ENCODE measurements at regions not wholly inside any gene's neighbourhood (a gene's known extent, or its start where the extent isn't known, plus 50 kb on each side); places are given as distances from the start of the nearest gene placed in this dataset.
A peak's percentile ranks its signal among the peaks of the same experiment; 100 is the strongest.
"Not testable (repeated sequence)": the region's sequence is repeated elsewhere in the genome, so short reads cannot be mapped to it uniquely, and the experiment has no call there.

- H3K27me3 ChIP-seq (replicated peaks), result no peaks in the 10 kb centered on the region
- no peak for TF ChIP-seq CTCF (IDR thresholded peaks at IDR 0.05; ENCODE audit: low read depth, low read length, missing control alignments)
- in situ Hi-C loops (cut with HindIII; ENCODE audit: low pct_ligation_motif_present, low sequenced_read_pairs), result no loop called here
- no peak for DNase-seq
- no peak overlapping the region for H3K27ac ChIP-seq
- H3K36me3 ChIP-seq (replicated peaks), result no peaks in the 10 kb centered on the region
- H3K4me3 ChIP-seq (ENCODE audit: low read depth, low read length), result no peak overlapping the region
Measured at GRCh38 chr19:14300303-14300702, 80.9 kb upstream of the ADGRE5 start.

- in situ Hi-C loops (cut with HindIII; ENCODE audit: low pct_ligation_motif_present, low sequenced_read_pairs); H3K27ac ChIP-seq; H3K4me3 ChIP-seq (ENCODE audit: low read depth, low read length); H3K27me3 ChIP-seq (replicated peaks); DNase-seq; H3K36me3 ChIP-seq (replicated peaks): not testable (repeated sequence)
Measured at GRCh38 chr19:14299224-14299827, 81.9 kb upstream of the ADGRE5 start.

GRCh38 chr19:14297883-14298576, 83.2 kb upstream of the ADGRE5 start:
- H3K27me3 ChIP-seq (replicated peaks); DNase-seq: not testable (repeated sequence)

GRCh38 chr19:14294974-14295373, 86.3 kb upstream of the ADGRE5 start:
- H3K27me3 ChIP-seq (replicated peaks); H3K4me3 ChIP-seq (ENCODE audit: low read depth, low read length); in situ Hi-C loops (cut with HindIII; ENCODE audit: low pct_ligation_motif_present, low sequenced_read_pairs); H3K27ac ChIP-seq; H3K36me3 ChIP-seq (replicated peaks): not testable (repeated sequence)
- DNase-seq, result peak; percentile 31

More at GRCh38 chr19:14297883-14298576, 83.2 kb upstream of the ADGRE5 start:
- H3K4me3 ChIP-seq (ENCODE audit: low read depth, low read length); H3K27ac ChIP-seq; H3K36me3 ChIP-seq (replicated peaks); in situ Hi-C loops (cut with HindIII; ENCODE audit: low pct_ligation_motif_present, low sequenced_read_pairs): not testable (repeated sequence)

GRCh38 chr19:14293816-14294170, 87.5 kb upstream of the ADGRE5 start:
- DNase-seq; H3K4me3 ChIP-seq (ENCODE audit: low read depth, low read length); in situ Hi-C loops (cut with HindIII; ENCODE audit: low pct_ligation_motif_present, low sequenced_read_pairs); H3K27ac ChIP-seq; H3K27me3 ChIP-seq (replicated peaks); H3K36me3 ChIP-seq (replicated peaks): not testable (repeated sequence)

- DNase-seq; in situ Hi-C loops (cut with HindIII; ENCODE audit: low pct_ligation_motif_present, low sequenced_read_pairs); H3K27ac ChIP-seq; H3K36me3 ChIP-seq (replicated peaks); H3K27me3 ChIP-seq (replicated peaks): not testable (repeated sequence)
- H3K4me3 ChIP-seq (ENCODE audit: low read depth, low read length), result peak overlapping the region; percentile 27
Measured at GRCh38 chr19:14293101-14293815, 87.3 kb upstream of the ADGRL1 start.

- H3K4me3 ChIP-seq (ENCODE audit: low read depth, low read length); H3K36me3 ChIP-seq (replicated peaks); in situ Hi-C loops (cut with HindIII; ENCODE audit: low pct_ligation_motif_present, low sequenced_read_pairs); H3K27ac ChIP-seq; DNase-seq; H3K27me3 ChIP-seq (replicated peaks): not testable (repeated sequence)
Measured at GRCh38 chr19:14289810-14290209, 83.8 kb upstream of the ADGRL1 start.

- H3K4me3 ChIP-seq (ENCODE audit: low read depth, low read length); DNase-seq; H3K27me3 ChIP-seq (replicated peaks); H3K36me3 ChIP-seq (replicated peaks); H3K27ac ChIP-seq; in situ Hi-C loops (cut with HindIII; ENCODE audit: low pct_ligation_motif_present, low sequenced_read_pairs): not testable (repeated sequence)
Measured at GRCh38 chr19:14287837-14288236, 81.9 kb upstream of the ADGRL1 start.

GRCh38 chr19:14286594-14286993, 80.6 kb upstream of the ADGRL1 start:
- H3K27ac ChIP-seq; H3K36me3 ChIP-seq (replicated peaks); H3K27me3 ChIP-seq (replicated peaks); H3K4me3 ChIP-seq (ENCODE audit: low read depth, low read length); in situ Hi-C loops (cut with HindIII; ENCODE audit: low pct_ligation_motif_present, low sequenced_read_pairs): not testable (repeated sequence)
- DNase-seq, result peak; percentile 43

GRCh38 chr19:14285726-14286125, 79.8 kb upstream of the ADGRL1 start:
- H3K27ac ChIP-seq; H3K27me3 ChIP-seq (replicated peaks); H3K4me3 ChIP-seq (ENCODE audit: low read depth, low read length); DNase-seq; in situ Hi-C loops (cut with HindIII; ENCODE audit: low pct_ligation_motif_present, low sequenced_read_pairs); H3K36me3 ChIP-seq (replicated peaks): not testable (repeated sequence)

- H3K36me3 ChIP-seq (replicated peaks); in situ Hi-C loops (cut with HindIII; ENCODE audit: low pct_ligation_motif_present, low sequenced_read_pairs); H3K27me3 ChIP-seq (replicated peaks); H3K4me3 ChIP-seq (ENCODE audit: low read depth, low read length): not testable (repeated sequence)
- DNase-seq, result peak; percentile 99
- peak overlapping the region; percentile 87 for H3K27ac ChIP-seq
Measured at GRCh38 chr19:14283813-14284520, 78.0 kb upstream of the ADGRL1 start.

GRCh38 chr19:14279270-14279669, 73.3 kb upstream of the ADGRL1 start:
- DNase-seq, result peak; percentile 55
- in situ Hi-C loops (cut with HindIII; ENCODE audit: low pct_ligation_motif_present, low sequenced_read_pairs); H3K27ac ChIP-seq; H3K36me3 ChIP-seq (replicated peaks); H3K4me3 ChIP-seq (ENCODE audit: low read depth, low read length); H3K27me3 ChIP-seq (replicated peaks): not testable (repeated sequence)

All from brain microvascular endothelial cell (primary cell).